ENCODE measurements at regions not wholly inside any gene's neighbourhood (a gene's known extent, or its start where the extent isn't known, plus 50 kb on each side); places are given as distances from the start of the nearest gene placed in this dataset.

DNA sequence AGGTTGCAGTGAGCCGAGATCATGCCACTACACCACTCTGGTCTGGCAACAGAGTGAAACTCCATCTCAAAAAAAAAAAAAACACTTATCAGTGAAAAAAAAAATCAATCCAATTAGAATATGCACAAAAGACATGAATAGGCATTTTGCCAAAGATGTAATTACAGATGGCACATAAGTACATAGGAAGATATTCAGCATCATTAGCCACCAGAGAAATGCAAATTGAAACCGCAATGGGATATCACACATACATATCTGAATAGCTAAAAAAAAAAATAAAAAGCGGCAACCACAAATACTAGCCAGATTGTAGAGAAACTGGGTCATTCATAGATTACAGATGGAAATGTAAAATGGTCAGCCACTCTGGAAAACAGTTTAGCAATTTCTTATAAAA is 1310.8 kb downstream of the XPNPEP1 start:
- no peak for ATAC-seq
- no peaks in the 10 kb centered on the region for H3K27me3 ChIP-seq (ENCODE audit: insufficient read depth, low read length)
- H3K9ac ChIP-seq (ENCODE audit: low read length), result no peak overlapping the region
- ChIA-PET POLR2A (no interaction called here), CTCF (no interaction called here), RAD21 (ENCODE audit: low non-redundant PET in 1 of 2, low total read pairs in 2 of 2, uncharacterized antibody in 2 of 2, unreplicated experiment in 2 of 2) (no interaction called here)
- BruUV-seq (replicated peaks), result no TSS peak
- H3K9me2 ChIP-seq (ENCODE audit: insufficient read depth), result no peaks in the 10 kb centered on the region
- H3K4me3 ChIP-seq (replicated peaks in 1 of 2; ENCODE audit: low read depth in 1 of 2, low read length in 2 of 2), result no peak overlapping the region
- TF ChIP-seq JUND (IDR thresholded peaks at IDR 0.05) (no peak), FOSL1 (IDR thresholded peaks at IDR 0.05; ENCODE audit: low read depth) (no peak), RAD21 (IDR thresholded peaks at IDR 0.05; ENCODE audit: low read depth) (no peak)
- TF ChIP-seq, protein P1, sequence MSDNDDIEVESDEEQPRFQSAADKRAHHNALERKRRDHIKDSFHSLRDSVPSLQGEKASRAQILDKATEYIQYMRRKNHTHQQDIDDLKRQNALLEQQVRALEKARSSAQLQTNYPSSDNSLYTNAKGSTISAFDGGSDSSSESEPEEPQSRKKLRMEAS (IDR thresholded peaks at IDR 0.05), result no peak
- H4K20me1 ChIP-seq (ENCODE audit: insufficient read depth), result no peaks in the 10 kb centered on the region
- no peaks in the 10 kb centered on the region for H3K4me1 ChIP-seq (ENCODE audit: control insufficient read depth in 1 of 2, insufficient read depth in 2 of 2, low read length in 2 of 2)
- H2AFZ ChIP-seq (ENCODE audit: low read depth, low read length, poor library complexity, severe bottlenecking), result no peak overlapping the region
- H3K27ac ChIP-seq (ENCODE audit: low read depth, low read length), result no peak overlapping the region
- peaks cover 25 to 41% of the 10 kb centered on the region in 2 experiments; a peak in 2 of 4 replicates for H3K9me3 ChIP-seq (ENCODE audit: control insufficient read depth in 1 of 2, insufficient read depth in 1 of 2, low read depth in 1 of 2, low read length in 2 of 2)
- no peak overlapping the region for H3K4me2 ChIP-seq (ENCODE audit: low read length)
- no peaks in the 10 kb centered on the region for H3K36me3 ChIP-seq (ENCODE audit: control insufficient read depth in 1 of 2, insufficient read depth in 2 of 2, low read length in 2 of 2)
- intact Hi-C loops (cut with micrococcal nuclease), result no loop called here
- no peaks in the 10 kb centered on the region for H3K79me2 ChIP-seq (ENCODE audit: insufficient read depth, low read length)
- DNase-seq (ENCODE audit: low read depth, low spot score), result no peak

DNA sequence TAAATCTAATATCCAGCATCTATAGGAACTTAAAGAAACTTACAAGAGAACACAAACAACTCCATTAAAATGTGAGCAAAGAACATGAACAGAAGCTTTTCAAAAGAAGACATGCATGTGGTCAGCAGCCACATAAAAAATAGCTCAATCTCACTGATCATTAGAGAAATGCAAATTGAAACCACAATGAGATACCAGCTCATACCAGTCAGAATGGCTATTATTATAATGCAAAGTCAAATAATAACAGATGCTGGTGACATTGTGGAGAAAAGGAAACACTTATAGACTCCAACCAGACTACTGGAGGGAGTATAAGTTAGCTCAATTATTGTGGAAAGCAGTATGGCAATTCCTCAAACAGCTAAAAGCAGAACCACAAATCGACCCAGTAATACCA is 1314.5 kb downstream of the XPNPEP1 start:
- Histone ChIP-seq H3K4me1 (ENCODE audit: control insufficient read depth in 1 of 2, insufficient read depth in 2 of 2, low read length in 2 of 2) (no peaks in the 10 kb centered on the region), H3K27ac (ENCODE audit: low read depth, low read length) (no peak overlapping the region), H3K9ac (ENCODE audit: low read length) (no peak overlapping the region), H2AFZ (ENCODE audit: low read depth, low read length, poor library complexity, severe bottlenecking) (no peak overlapping the region), H3K9me2 (ENCODE audit: insufficient read depth) (no peaks in the 10 kb centered on the region), H3K36me3 (ENCODE audit: control insufficient read depth in 1 of 2, insufficient read depth in 2 of 2, low read length in 2 of 2) (no peaks in the 10 kb centered on the region), H3K4me2 (ENCODE audit: low read length) (no peak overlapping the region), H3K79me2 (ENCODE audit: insufficient read depth, low read length) (no peaks in the 10 kb centered on the region), H3K27me3 (ENCODE audit: insufficient read depth, low read length) (no peaks in the 10 kb centered on the region), H3K4me3 (replicated peaks in 1 of 2; ENCODE audit: low read depth in 1 of 2, low read length in 2 of 2) (no peak overlapping the region), H4K20me1 (ENCODE audit: insufficient read depth) (no peaks in the 10 kb centered on the region), H3K9me3 (ENCODE audit: control insufficient read depth in 1 of 2, insufficient read depth in 1 of 2, low read depth in 1 of 2, low read length in 2 of 2) (peaks cover 27 to 28% of the 10 kb centered on the region in 2 experiments; a peak in 2 of 4 replicates)
- POLR2A ChIA-PET, result no interaction called here
- intact Hi-C loops (cut with micrococcal nuclease), result no loop called here
- CTCF ChIA-PET, result no interaction called here
- DNase-seq (ENCODE audit: low read depth, low spot score), result no peak
- ATAC-seq, result no peak
- RAD21 ChIA-PET (ENCODE audit: low non-redundant PET in 1 of 2, low total read pairs in 2 of 2, uncharacterized antibody in 2 of 2, unreplicated experiment in 2 of 2), result no interaction called here
- no TSS peak for BruUV-seq (replicated peaks)
- TF ChIP-seq ZNF274 (IDR thresholded peaks at IDR 0.05; ENCODE audit: low read depth, low read length) (no peak), TCF7L2 (IDR thresholded peaks at IDR 0.05; ENCODE audit: borderline replicate concordance, extremely low read depth, insufficient read depth, insufficient read length) (no peak), RAD21 (IDR thresholded peaks at IDR 0.05; ENCODE audit: low read depth) (no peak), EZH2phosphoT487 (IDR thresholded peaks at IDR 0.05; ENCODE audit: borderline replicate concordance) (no peak), YY1 (IDR thresholded peaks at IDR 0.05; ENCODE audit: extremely low read depth, insufficient replicate concordance, low read depth, low read length) (no peak), CEBPB (IDR thresholded peaks at IDR 0.05; ENCODE audit: low read depth) (no peak), EGR1 (IDR thresholded peaks at IDR 0.05; ENCODE audit: low read depth) (no peak), CBX3 (IDR thresholded peaks at IDR 0.05; ENCODE audit: low read depth) (no peak), JUND (IDR thresholded peaks at IDR 0.05) (no peak), SP1 (IDR thresholded peaks at IDR 0.05; ENCODE audit: low read depth) (no peak)

Measured in HCT116 (cell line).